ENCODE measurements at regions not wholly inside any gene's neighbourhood (a gene's known extent, or its start where the extent isn't known, plus 50 kb on each side); places are given as distances from the start of the nearest gene placed in this dataset.

GRCh38 chr3:22147161-22147560 lies 396.2 kb upstream of the ZNF385D start:
- no peaks in the 10 kb centered on the region for H3K9me3 Mint-ChIP-seq
- no peaks in the 10 kb centered on the region for H3K4me1 Mint-ChIP-seq (ENCODE audit: low read depth)
- H3K4me3 Mint-ChIP-seq = no peak overlapping the region
- no peak overlapping the region for H3K27ac Mint-ChIP-seq
- no peaks in the 10 kb centered on the region for H3K27me3 Mint-ChIP-seq
- no peaks in the 10 kb centered on the region for H3K36me3 Mint-ChIP-seq (ENCODE audit: low read depth)

- Mint-ChIP-seq H3K4me3 (no peak overlapping the region), H3K36me3 (ENCODE audit: low read depth) (no peaks in the 10 kb centered on the region), H3K27me3 (no peaks in the 10 kb centered on the region), H3K4me1 (ENCODE audit: low read depth) (no peaks in the 10 kb centered on the region), H3K27ac (no peak overlapping the region), H3K9me3 (no peaks in the 10 kb centered on the region)
Observed at GRCh38 chr3:22156868-22157267, 405.9 kb upstream of the ZNF385D start.

- no peaks in the 10 kb centered on the region for H3K36me3 Mint-ChIP-seq (ENCODE audit: low read depth)
- H3K4me3 Mint-ChIP-seq = no peak overlapping the region
- no peaks in the 10 kb centered on the region for H3K4me1 Mint-ChIP-seq (ENCODE audit: low read depth)
- no peaks in the 10 kb centered on the region for H3K27me3 Mint-ChIP-seq
- no peak overlapping the region for H3K27ac Mint-ChIP-seq
- no peaks in the 10 kb centered on the region for H3K9me3 Mint-ChIP-seq
Observed at GRCh38 chr3:22157848-22158247, 406.8 kb upstream of the ZNF385D start.

- Mint-ChIP-seq H3K9me3 (no peaks in the 10 kb centered on the region), H3K36me3 (ENCODE audit: low read depth) (no peaks in the 10 kb centered on the region), H3K27ac (no peak overlapping the region)
Observed at GRCh38 chr3:22159004-22159695, 408.1 kb upstream of the ZNF385D start.

GRCh38 chr3:22161315-22161714 lies 410.3 kb upstream of the ZNF385D start:
- H3K27ac Mint-ChIP-seq = no peak overlapping the region
- no peaks in the 10 kb centered on the region for H3K36me3 Mint-ChIP-seq (ENCODE audit: low read depth)
- H3K4me3 Mint-ChIP-seq = no peak overlapping the region
- H3K27me3 Mint-ChIP-seq = no peaks in the 10 kb centered on the region
- no peaks in the 10 kb centered on the region for H3K4me1 Mint-ChIP-seq (ENCODE audit: low read depth)
- H3K9me3 Mint-ChIP-seq = no peaks in the 10 kb centered on the region

More at GRCh38 chr3:22159004-22159695, 408.1 kb upstream of the ZNF385D start:
- Mint-ChIP-seq H3K4me3 (no peak overlapping the region), H3K4me1 (ENCODE audit: low read depth) (no peaks in the 10 kb centered on the region), H3K27me3 (no peaks in the 10 kb centered on the region)

- Mint-ChIP-seq H3K4me3 (no peak overlapping the region), H3K36me3 (ENCODE audit: low read depth) (no peaks in the 10 kb centered on the region), H3K27ac (no peak overlapping the region), H3K27me3 (no peaks in the 10 kb centered on the region), H3K9me3 (peaks cover 4% of the 10 kb centered on the region), H3K4me1 (ENCODE audit: low read depth) (no peaks in the 10 kb centered on the region)
Observed at GRCh38 chr3:22170370-22170769, 419.4 kb upstream of the ZNF385D start.

GRCh38 chr3:22172964-22173363 lies 422.0 kb upstream of the ZNF385D start:
- H3K9me3 Mint-ChIP-seq = peaks cover 4% of the 10 kb centered on the region
- H3K36me3 Mint-ChIP-seq (ENCODE audit: low read depth) = no peaks in the 10 kb centered on the region
- no peak overlapping the region for H3K27ac Mint-ChIP-seq
- no peaks in the 10 kb centered on the region for H3K4me1 Mint-ChIP-seq (ENCODE audit: low read depth)
- H3K27me3 Mint-ChIP-seq = no peaks in the 10 kb centered on the region
- no peak overlapping the region for H3K4me3 Mint-ChIP-seq

- Mint-ChIP-seq H3K27ac (no peak overlapping the region), H3K4me1 (ENCODE audit: low read depth) (no peaks in the 10 kb centered on the region), H3K27me3 (no peaks in the 10 kb centered on the region), H3K9me3 (peaks cover 4% of the 10 kb centered on the region), H3K4me3 (no peak overlapping the region), H3K36me3 (ENCODE audit: low read depth) (no peaks in the 10 kb centered on the region)
Observed at GRCh38 chr3:22175947-22176346, 424.9 kb upstream of the ZNF385D start.

- Mint-ChIP-seq H3K4me3 (no peak overlapping the region), H3K36me3 (ENCODE audit: low read depth) (no peaks in the 10 kb centered on the region), H3K27ac (no peak overlapping the region), H3K4me1 (ENCODE audit: low read depth) (no peaks in the 10 kb centered on the region), H3K27me3 (no peaks in the 10 kb centered on the region), H3K9me3 (peaks cover 7% of the 10 kb centered on the region)
Observed at GRCh38 chr3:22176911-22177310, 425.9 kb upstream of the ZNF385D start.

- Mint-ChIP-seq H3K4me1 (ENCODE audit: low read depth) (no peaks in the 10 kb centered on the region), H3K27me3 (no peaks in the 10 kb centered on the region), H3K4me3 (no peak overlapping the region), H3K9me3 (no peaks in the 10 kb centered on the region), H3K27ac (no peak overlapping the region), H3K36me3 (ENCODE audit: low read depth) (no peaks in the 10 kb centered on the region)
Observed at GRCh38 chr3:22189616-22190015, 438.6 kb upstream of the ZNF385D start.

- Mint-ChIP-seq H3K27ac (no peak overlapping the region), H3K4me1 (ENCODE audit: low read depth) (no peaks in the 10 kb centered on the region), H3K4me3 (no peak overlapping the region), H3K9me3 (no peaks in the 10 kb centered on the region), H3K36me3 (ENCODE audit: low read depth) (no peaks in the 10 kb centered on the region), H3K27me3 (no peaks in the 10 kb centered on the region)
Observed at GRCh38 chr3:22199095-22199494, 448.1 kb upstream of the ZNF385D start.

- H3K4me1 Mint-ChIP-seq (ENCODE audit: low read depth) = no peaks in the 10 kb centered on the region
- no peaks in the 10 kb centered on the region for H3K36me3 Mint-ChIP-seq (ENCODE audit: low read depth)
- no peak overlapping the region for H3K4me3 Mint-ChIP-seq
- H3K27ac Mint-ChIP-seq = no peak overlapping the region
- peaks cover 5% of the 10 kb centered on the region for H3K9me3 Mint-ChIP-seq
- H3K27me3 Mint-ChIP-seq = no peaks in the 10 kb centered on the region
Observed at GRCh38 chr3:22208844-22209243, 457.8 kb upstream of the ZNF385D start.

GRCh38 chr3:22209578-22209977 lies 458.6 kb upstream of the ZNF385D start:
- no peaks in the 10 kb centered on the region for H3K27me3 Mint-ChIP-seq
- no peak overlapping the region for H3K27ac Mint-ChIP-seq
- no peak overlapping the region for H3K4me3 Mint-ChIP-seq
- H3K36me3 Mint-ChIP-seq (ENCODE audit: low read depth) = no peaks in the 10 kb centered on the region
- no peaks in the 10 kb centered on the region for H3K4me1 Mint-ChIP-seq (ENCODE audit: low read depth)
- peaks cover 5% of the 10 kb centered on the region for H3K9me3 Mint-ChIP-seq

GRCh38 chr3:22210693-22211092 lies 459.7 kb upstream of the ZNF385D start:
- Mint-ChIP-seq H3K9me3 (peaks cover 5% of the 10 kb centered on the region), H3K36me3 (ENCODE audit: low read depth) (no peaks in the 10 kb centered on the region), H3K27ac (no peak overlapping the region), H3K4me3 (no peak overlapping the region), H3K27me3 (no peaks in the 10 kb centered on the region), H3K4me1 (ENCODE audit: low read depth) (no peaks in the 10 kb centered on the region)

GRCh38 chr3:22216601-22217000 lies 465.6 kb upstream of the ZNF385D start:
- Mint-ChIP-seq H3K4me3 (no peak overlapping the region), H3K9me3 (no peaks in the 10 kb centered on the region), H3K27ac (no peak overlapping the region), H3K36me3 (ENCODE audit: low read depth) (no peaks in the 10 kb centered on the region), H3K27me3 (no peaks in the 10 kb centered on the region), H3K4me1 (ENCODE audit: low read depth) (no peaks in the 10 kb centered on the region)

- Mint-ChIP-seq H3K36me3 (ENCODE audit: low read depth) (no peaks in the 10 kb centered on the region), H3K4me3 (no peak overlapping the region), H3K9me3 (no peaks in the 10 kb centered on the region), H3K27ac (no peak overlapping the region), H3K4me1 (ENCODE audit: low read depth) (no peaks in the 10 kb centered on the region), H3K27me3 (no peaks in the 10 kb centered on the region)
Observed at GRCh38 chr3:22225161-22225560, 474.2 kb upstream of the ZNF385D start.
